NT2/D1 (cell line): ENCODE measurements at regions not wholly inside any gene's neighbourhood (a gene's known extent, or its start where the extent isn't known, plus 50 kb on each side); places are given as distances from the start of the nearest gene placed in this dataset.

ENCODE experiments used
- SUZ12 ChIP-seq: IDR thresholded peaks from 2 replicates; pipeline ENCODE4 v1.6.1; 2011; ENCODE audit not compliant: insufficient read length, insufficient read depth; ENCODE audit errors: extremely low read depth
- YY1 ChIP-seq: IDR thresholded peaks from 2 replicates; pipeline ENCODE4 v1.6.1; 2011; ENCODE audit not compliant: insufficient read length, insufficient read depth
- ZNF274 ChIP-seq: IDR thresholded peaks from 2 replicates; pipeline ENCODE4 v1.6.1; 2011; ENCODE audit warnings: mild to moderate bottlenecking, low read depth, low read length

GRCh38 chr6:120804612-120805011, 529.7 kb downstream of the TBC1D32 start:
- TF ChIP-seq YY1 = no peak
- TF ChIP-seq ZNF274 = no peak
- no peak for TF ChIP-seq SUZ12
